CD4-positive, alpha-beta T cell treated with Interleukin-17A for 1 hour (primary cell): ENCODE measurements at regions not wholly inside any gene's neighbourhood (a gene's known extent, or its start where the extent isn't known, plus 50 kb on each side); places are given as distances from the start of the nearest gene placed in this dataset.

Experiments
- DNase-seq: peaks from one replicate; pipeline ENCODE4 v3.0.0-alpha.2; 2020

GRCh38 chr12:66919466-66919865 lies 240.6 kb upstream of the GRIP1 start:
- DNase-seq, result no peak

- no peak for DNase-seq
These were observed 241.3 kb upstream of the GRIP1 start for GRCh38 chr12:66920205-66920604.

- no peak for DNase-seq
These were observed 242.3 kb upstream of the GRIP1 start for GRCh38 chr12:66921151-66921550.

GRCh38 chr12:66925083-66925482 lies 246.2 kb upstream of the GRIP1 start:
- DNase-seq, result peak; percentile 5

- peak; percentile 25 for DNase-seq
These were observed 250.2 kb upstream of the GRIP1 start for GRCh38 chr12:66929121-66929520.

GRCh38 chr12:66931091-66931490 lies 252.2 kb upstream of the GRIP1 start:
- DNase-seq, result no peak

GRCh38 chr12:66932126-66932525 lies 253.2 kb upstream of the GRIP1 start:
- no peak for DNase-seq

GRCh38 chr12:66934302-66935062 lies 255.6 kb upstream of the GRIP1 start:
- no peak for DNase-seq

GRCh38 chr12:66941150-66941549 lies 262.3 kb upstream of the GRIP1 start:
- no peak for DNase-seq

GRCh38 chr12:66942741-66943465 lies 264.0 kb upstream of the GRIP1 start:
- DNase-seq, result no peak

- DNase-seq, result no peak
These were observed 265.5 kb upstream of the GRIP1 start for GRCh38 chr12:66944365-66944764.

- no peak for DNase-seq
These were observed 266.4 kb upstream of the GRIP1 start for GRCh38 chr12:66945189-66945817.

GRCh38 chr12:66947119-66947518 lies 268.2 kb upstream of the GRIP1 start:
- DNase-seq, result no peak

GRCh38 chr12:66952668-66953067 lies 273.8 kb upstream of the GRIP1 start:
- no peak for DNase-seq

- no peak for DNase-seq
These were observed 277.4 kb upstream of the GRIP1 start for GRCh38 chr12:66956300-66956699.

GRCh38 chr12:66959276-66959675 lies 280.4 kb upstream of the GRIP1 start:
- no peak for DNase-seq

GRCh38 chr12:66960006-66960405 lies 281.1 kb upstream of the GRIP1 start:
- DNase-seq, result no peak

- no peak for DNase-seq
These were observed 282.1 kb upstream of the GRIP1 start for GRCh38 chr12:66960704-66961690.

GRCh38 chr12:66962290-66962689 lies 283.4 kb upstream of the GRIP1 start:
- DNase-seq, result no peak

- DNase-seq, result no peak
These were observed 285.0 kb upstream of the GRIP1 start for GRCh38 chr12:66963901-66964300.

- DNase-seq, result peak; percentile 85
These were observed 285.8 kb upstream of the GRIP1 start for GRCh38 chr12:66964629-66965028.

- peak; percentile 10 for DNase-seq
These were observed 286.7 kb upstream of the GRIP1 start for GRCh38 chr12:66965621-66966020.

- no peak for DNase-seq
These were observed 292.9 kb upstream of the GRIP1 start for GRCh38 chr12:66971816-66972215.
